GM23248 (cell line): ENCODE measurements at regions not wholly inside any gene's neighbourhood (a gene's known extent, or its start where the extent isn't known, plus 50 kb on each side); places are given as distances from the start of the nearest gene placed in this dataset.
"Not testable (repeated sequence)": the region's sequence is repeated elsewhere in the genome, so short reads cannot be mapped to it uniquely, and the experiment has no call there.

ENCODE experiments used
- EZH2 ChIP-seq: fragments of 200-600 bp; sonication (generic); IDR thresholded peaks from 2 replicates; pipeline ENCODE4 v1.6.1; 2018; ENCODE audit warnings: antibody characterized with exemption, mild to moderate bottlenecking; ENCODE audit not compliant: insufficient read depth, poor library complexity, severe bottlenecking
- EZH2phosphoT487 ChIP-seq: fragments of 200-600 bp; sonication (generic); IDR thresholded peaks from 2 replicates; pipeline ENCODE4 v1.6.1; 2018; ENCODE audit warnings: antibody characterized with exemption, moderate library complexity, mild to moderate bottlenecking, low read depth; ENCODE audit not compliant: insufficient read depth

DNA sequence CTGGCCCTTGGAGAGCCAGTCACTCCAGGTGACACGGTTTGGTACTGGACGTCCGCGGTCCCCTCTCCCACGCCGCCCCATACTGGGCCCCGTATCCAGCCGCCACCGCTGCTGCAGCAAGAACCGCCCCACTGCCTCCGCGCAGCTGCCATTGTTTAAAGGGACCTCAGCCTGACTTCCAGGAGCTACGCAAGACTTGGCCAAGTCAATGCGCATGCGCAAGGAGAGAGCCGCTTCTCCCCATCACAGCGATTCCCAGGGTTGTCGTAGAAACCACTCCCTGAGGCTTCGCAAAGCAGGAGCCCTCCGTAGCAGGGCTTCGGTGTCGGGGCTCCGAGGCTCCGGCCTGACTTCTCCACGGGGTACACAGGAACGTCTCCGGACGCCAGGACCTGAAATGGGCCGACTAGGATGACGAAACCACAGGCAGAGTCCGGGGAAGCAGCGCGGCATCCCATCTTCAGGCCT lies 606.2 kb downstream of the KCNJ18 start:
- not testable (repeated sequence) for TF ChIP-seq EZH2, EZH2phosphoT487
